ENCODE measurements at regions not wholly inside any gene's neighbourhood (a gene's known extent, or its start where the extent isn't known, plus 50 kb on each side); places are given as distances from the start of the nearest gene placed in this dataset.
A peak's percentile ranks its signal among the peaks of the same experiment; 100 is the strongest.

DNA sequence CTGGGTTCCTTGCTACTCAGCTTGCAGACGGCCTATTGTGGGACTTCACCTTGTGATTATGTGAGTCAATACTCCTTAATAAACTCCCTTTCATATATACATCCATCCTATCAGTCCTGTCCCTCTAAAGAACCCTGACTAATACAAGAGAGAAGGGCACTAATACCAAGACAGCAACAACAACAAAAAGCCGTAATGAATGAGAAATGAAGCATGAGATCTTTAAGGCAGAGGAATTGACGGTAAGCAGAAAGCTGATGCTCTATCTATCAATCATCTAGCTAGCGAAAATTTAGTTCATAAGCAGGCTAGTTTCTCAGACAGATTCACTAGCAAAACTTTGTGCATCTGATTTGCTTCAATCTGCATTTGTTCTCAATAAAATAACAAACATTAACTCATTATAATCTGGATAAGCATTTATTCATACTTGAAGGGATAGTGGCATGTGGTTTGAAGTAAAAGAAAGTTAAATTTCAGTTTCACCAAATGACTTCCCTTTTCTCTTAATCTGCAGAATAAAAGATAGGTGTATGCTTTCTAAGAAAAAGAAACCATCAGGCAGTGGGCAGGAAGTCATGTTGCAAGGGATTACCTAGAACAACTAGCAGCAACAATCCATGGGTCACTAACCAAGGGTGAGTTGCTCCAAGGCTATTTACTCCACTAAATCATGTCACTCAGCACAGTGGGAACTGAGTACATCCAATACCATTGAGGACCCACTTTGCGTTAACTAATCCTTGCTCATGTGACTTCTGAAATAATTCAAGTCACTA, 376.5 kb downstream of the TMEM182 start:
- DNase-seq (no peak), ATAC-seq (peak in 2 of 3 donors; percentile 33 to 62)
- H3K36me3 ChIP-seq (ENCODE audit: control insufficient read depth, insufficient read depth, low read length) = no peaks in the 10 kb centered on the region
- Mint-ChIP-seq H3K4me3 (peak overlapping the region; percentile 1), H3K27ac (peak overlapping the region; percentile 28 to 67), H3K9me3 (peaks cover 0 to 2% of the 10 kb centered on the region in 2 donors), H3K27me3 (ENCODE audit: low read depth in 2 of 2) (no peaks in the 10 kb centered on the region), H3K4me1 (peaks cover 28 to 36% of the 10 kb centered on the region in 2 donors), H3K36me3 (peaks cover 32% of the 10 kb centered on the region)
- peaks cover 8% of the 10 kb centered on the region for H3K9me3 ChIP-seq (ENCODE audit: control insufficient read depth, insufficient read depth, low read length)
- 81% methylated on average over 4 of the region's 5 CpGs for WGBS (ENCODE audit: insufficient coverage)
- intact Hi-C loops (cut with micrococcal nuclease) = no loop called here
- TF ChIP-seq, protein P1, sequence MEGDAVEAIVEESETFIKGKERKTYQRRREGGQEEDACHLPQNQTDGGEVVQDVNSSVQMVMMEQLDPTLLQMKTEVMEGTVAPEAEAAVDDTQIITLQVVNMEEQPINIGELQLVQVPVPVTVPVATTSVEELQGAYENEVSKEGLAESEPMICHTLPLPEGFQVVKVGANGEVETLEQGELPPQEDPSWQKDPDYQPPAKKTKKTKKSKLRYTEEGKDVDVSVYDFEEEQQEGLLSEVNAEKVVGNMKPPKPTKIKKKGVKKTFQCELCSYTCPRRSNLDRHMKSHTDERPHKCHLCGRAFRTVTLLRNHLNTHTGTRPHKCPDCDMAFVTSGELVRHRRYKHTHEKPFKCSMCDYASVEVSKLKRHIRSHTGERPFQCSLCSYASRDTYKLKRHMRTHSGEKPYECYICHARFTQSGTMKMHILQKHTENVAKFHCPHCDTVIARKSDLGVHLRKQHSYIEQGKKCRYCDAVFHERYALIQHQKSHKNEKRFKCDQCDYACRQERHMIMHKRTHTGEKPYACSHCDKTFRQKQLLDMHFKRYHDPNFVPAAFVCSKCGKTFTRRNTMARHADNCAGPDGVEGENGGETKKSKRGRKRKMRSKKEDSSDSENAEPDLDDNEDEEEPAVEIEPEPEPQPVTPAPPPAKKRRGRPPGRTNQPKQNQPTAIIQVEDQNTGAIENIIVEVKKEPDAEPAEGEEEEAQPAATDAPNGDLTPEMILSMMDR (IDR thresholded peaks at IDR 0.05) = no peak
- no peak overlapping the region for H3K27ac ChIP-seq (ENCODE audit: low read length)
- H3K27me3 ChIP-seq (ENCODE audit: control insufficient read depth, insufficient read depth, low read length) = no peaks in the 10 kb centered on the region
- peaks cover 12% of the 10 kb centered on the region for H3K4me1 ChIP-seq (ENCODE audit: control insufficient read depth, insufficient read depth, low read length)
- H3K4me3 ChIP-seq (ENCODE audit: low read length) = no peak overlapping the region

DNA sequence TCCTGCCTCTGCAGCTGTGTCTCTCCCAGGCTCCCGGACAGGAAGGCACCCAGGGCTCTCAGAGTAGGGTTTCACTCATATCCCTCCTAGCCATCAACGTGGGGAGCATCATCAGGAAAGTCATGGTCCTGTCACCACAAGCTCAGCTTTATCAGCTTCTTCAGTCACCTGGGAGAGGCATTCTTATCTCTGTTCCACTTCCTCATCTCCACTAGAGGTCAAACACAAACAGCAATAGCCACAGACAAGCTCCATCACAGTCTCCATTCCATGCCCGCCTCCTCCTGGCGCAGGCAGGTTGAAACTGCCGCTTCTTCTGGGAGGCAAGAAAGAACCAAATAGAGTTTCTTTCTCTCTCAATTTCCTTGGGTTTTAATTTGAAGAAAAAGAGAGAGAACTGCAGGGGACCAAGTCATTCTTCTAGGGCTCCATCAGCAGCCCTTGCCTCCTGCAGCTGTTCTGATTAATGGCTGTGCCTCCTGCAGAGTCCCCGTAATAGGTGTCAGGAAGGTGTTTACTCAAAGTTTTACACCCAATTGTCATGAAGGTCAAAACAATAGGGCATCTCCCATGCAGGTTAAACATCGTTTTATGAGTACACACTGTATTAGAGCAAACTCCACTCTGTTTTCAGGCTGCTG, 377.9 kb downstream of the TMEM182 start:
- Mint-ChIP-seq H3K36me3 (peaks cover 32% of the 10 kb centered on the region), H3K27ac (peak overlapping the region; percentile 28 to 67), H3K27me3 (ENCODE audit: low read depth in 2 of 2) (no peaks in the 10 kb centered on the region), H3K4me1 (peaks cover 24 to 32% of the 10 kb centered on the region in 2 donors), H3K4me3 (peak overlapping the region; percentile 40), H3K9me3 (peaks cover 0 to 2% of the 10 kb centered on the region in 2 donors)
- Histone ChIP-seq H3K4me3 (ENCODE audit: low read length) (no peak overlapping the region), H3K9me3 (ENCODE audit: control insufficient read depth, insufficient read depth, low read length) (peaks cover 8% of the 10 kb centered on the region), H3K36me3 (ENCODE audit: control insufficient read depth, insufficient read depth, low read length) (no peaks in the 10 kb centered on the region), H3K27ac (ENCODE audit: low read length) (no peak overlapping the region), H3K27me3 (ENCODE audit: control insufficient read depth, insufficient read depth, low read length) (no peaks in the 10 kb centered on the region), H3K4me1 (ENCODE audit: control insufficient read depth, insufficient read depth, low read length) (peaks cover 12% of the 10 kb centered on the region)
- DNase-seq (no peak), ATAC-seq (peak in 1 of 3 donors; percentile 76)
- intact Hi-C loops (cut with micrococcal nuclease) = no loop called here
- TF ChIP-seq, protein P1 (IDR thresholded peaks at IDR 0.05) = no peak
- WGBS (ENCODE audit: insufficient coverage) = 76% methylated on average over 6 of the region's 7 CpGs

DNA sequence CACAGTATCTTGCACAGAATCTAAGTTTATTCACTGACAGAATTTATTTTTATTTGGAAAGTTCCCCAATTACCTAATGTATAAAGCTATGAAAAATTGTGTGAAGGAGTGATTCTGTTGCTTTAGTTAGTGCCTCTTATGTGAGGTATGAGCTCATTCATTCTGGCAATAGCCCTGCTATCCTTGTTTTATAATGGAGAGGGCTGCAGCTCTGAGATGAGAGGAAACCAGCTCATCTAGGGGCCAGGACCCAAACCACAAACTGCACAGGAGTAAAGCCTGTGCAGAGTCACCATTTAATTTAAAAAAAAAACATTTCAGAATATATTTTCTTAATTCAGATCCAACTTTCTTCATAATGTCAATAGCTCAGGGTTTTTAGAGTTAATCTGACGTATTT, 383.0 kb downstream of the TMEM182 start:
- TF ChIP-seq, protein P1 (IDR thresholded peaks at IDR 0.05) = no peak
- WGBS (ENCODE audit: insufficient coverage) = 92% methylated on average over 1 of the region's 1 CpG

More for the DNA sequence above, 383.0 kb downstream of the TMEM182 start:
- DNase-seq (no peak), ATAC-seq (no peak)
- Histone ChIP-seq H3K36me3 (ENCODE audit: control insufficient read depth, insufficient read depth, low read length) (no peaks in the 10 kb centered on the region), H3K27ac (ENCODE audit: low read length) (no peak overlapping the region), H3K27me3 (ENCODE audit: control insufficient read depth, insufficient read depth, low read length) (no peaks in the 10 kb centered on the region), H3K9me3 (ENCODE audit: control insufficient read depth, insufficient read depth, low read length) (peaks cover 2% of the 10 kb centered on the region), H3K4me1 (ENCODE audit: control insufficient read depth, insufficient read depth, low read length) (no peaks in the 10 kb centered on the region), H3K4me3 (ENCODE audit: low read length) (no peak overlapping the region)
- Mint-ChIP-seq H3K4me1 (peaks cover 7 to 15% of the 10 kb centered on the region in 2 donors), H3K27ac (no peak overlapping the region), H3K9me3 (peaks cover 0 to 2% of the 10 kb centered on the region in 2 donors), H3K27me3 (ENCODE audit: low read depth in 2 of 2) (no peaks in the 10 kb centered on the region), H3K36me3 (peaks cover 24% of the 10 kb centered on the region), H3K4me3 (no peak overlapping the region)
- intact Hi-C loops (cut with micrococcal nuclease) = no loop called here

Measured in natural killer cell (primary cell).